Rectal smooth muscle tissue (tissue), 1 donor: ENCODE measurements at regions not wholly inside any gene's neighbourhood (a gene's known extent, or its start where the extent isn't known, plus 50 kb on each side); places are given as distances from the start of the nearest gene placed in this dataset.
"Not testable (repeated sequence)": the region's sequence is repeated elsewhere in the genome, so short reads cannot be mapped to it uniquely, and the experiment has no call there.

ENCODE experiments used
- H3K27ac ChIP-seq: one replicate; pipeline ENCODE4 v1.7.0; 2013; ENCODE audit warnings: low read depth, low read length, inconsistent platforms
- H3K27me3 ChIP-seq: one replicate; pipeline ENCODE4 v1.7.0; 2013; ENCODE audit warnings: low read length; ENCODE audit not compliant: control insufficient read depth, insufficient read depth
- H3K36me3 ChIP-seq: one replicate; pipeline ENCODE4 v1.7.0; 2013; ENCODE audit warnings: low read length; ENCODE audit not compliant: control insufficient read depth, insufficient read depth
- H3K4me1 ChIP-seq: one replicate; pipeline ENCODE4 v1.7.0; 2013; ENCODE audit warnings: low read length; ENCODE audit not compliant: control insufficient read depth, insufficient read depth
- H3K4me3 ChIP-seq: one replicate; pipeline ENCODE4 v1.7.0; 2013; ENCODE audit warnings: low read length
- H3K9ac ChIP-seq: one replicate; pipeline ENCODE4 v1.7.0; 2013; ENCODE audit warnings: low read length

- not testable (repeated sequence) for H3K4me3 ChIP-seq, H3K9ac ChIP-seq, H3K27ac ChIP-seq, H3K36me3 ChIP-seq, H3K4me1 ChIP-seq, H3K27me3 ChIP-seq
These were observed 394.0 kb upstream of the SLC10A2 start for GRCh38 chr13:103460246-103460645.

GRCh38 chr13:103457050-103457449, 390.8 kb upstream of the SLC10A2 start:
- not testable (repeated sequence) for H3K36me3 ChIP-seq, H3K4me3 ChIP-seq, H3K4me1 ChIP-seq, H3K9ac ChIP-seq, H3K27me3 ChIP-seq, H3K27ac ChIP-seq

- no peaks in the 10 kb centered on the region for H3K27me3 ChIP-seq
- no peaks in the 10 kb centered on the region for H3K36me3 ChIP-seq
- no peak overlapping the region for H3K27ac ChIP-seq
- H3K9ac ChIP-seq = no peak overlapping the region
- no peaks in the 10 kb centered on the region for H3K4me1 ChIP-seq
- H3K4me3 ChIP-seq = no peak overlapping the region
These were observed 385.4 kb upstream of the SLC10A2 start for GRCh38 chr13:103451656-103452055.

- no peaks in the 10 kb centered on the region for H3K36me3 ChIP-seq
- H3K27ac ChIP-seq = no peak overlapping the region
- no peak overlapping the region for H3K9ac ChIP-seq
- no peaks in the 10 kb centered on the region for H3K4me1 ChIP-seq
- no peak overlapping the region for H3K4me3 ChIP-seq
- H3K27me3 ChIP-seq = no peaks in the 10 kb centered on the region
These were observed 377.4 kb upstream of the SLC10A2 start for GRCh38 chr13:103443604-103444003.

- Histone ChIP-seq H3K4me1 (no peaks in the 10 kb centered on the region), H3K36me3 (no peaks in the 10 kb centered on the region), H3K27ac (no peak overlapping the region), H3K9ac (no peak overlapping the region), H3K27me3 (no peaks in the 10 kb centered on the region), H3K4me3 (no peak overlapping the region)
These were observed 371.4 kb upstream of the SLC10A2 start for GRCh38 chr13:103437651-103438050.

GRCh38 chr13:103436057-103436654, 369.9 kb upstream of the SLC10A2 start:
- no peaks in the 10 kb centered on the region for H3K27me3 ChIP-seq
- no peak overlapping the region for H3K4me3 ChIP-seq
- no peak overlapping the region for H3K27ac ChIP-seq
- no peaks in the 10 kb centered on the region for H3K36me3 ChIP-seq
- H3K4me1 ChIP-seq = no peaks in the 10 kb centered on the region
- H3K9ac ChIP-seq = no peak overlapping the region

- Histone ChIP-seq H3K27me3 (no peaks in the 10 kb centered on the region), H3K36me3 (no peaks in the 10 kb centered on the region), H3K4me3 (no peak overlapping the region), H3K27ac (no peak overlapping the region), H3K9ac (no peak overlapping the region), H3K4me1 (no peaks in the 10 kb centered on the region)
These were observed 365.6 kb upstream of the SLC10A2 start for GRCh38 chr13:103431856-103432255.

GRCh38 chr13:103430368-103430767, 364.2 kb upstream of the SLC10A2 start:
- Histone ChIP-seq H3K27me3 (no peaks in the 10 kb centered on the region), H3K9ac (no peak overlapping the region), H3K27ac (no peak overlapping the region), H3K4me1 (no peaks in the 10 kb centered on the region), H3K36me3 (no peaks in the 10 kb centered on the region), H3K4me3 (no peak overlapping the region)

- no peaks in the 10 kb centered on the region for H3K27me3 ChIP-seq
- no peaks in the 10 kb centered on the region for H3K36me3 ChIP-seq
- no peaks in the 10 kb centered on the region for H3K4me1 ChIP-seq
- H3K9ac ChIP-seq = no peak overlapping the region
- H3K27ac ChIP-seq = no peak overlapping the region
- no peak overlapping the region for H3K4me3 ChIP-seq
These were observed 343.8 kb upstream of the SLC10A2 start for GRCh38 chr13:103410002-103410401.

GRCh38 chr13:103406967-103407366, 340.8 kb upstream of the SLC10A2 start:
- Histone ChIP-seq H3K27ac (no peak overlapping the region), H3K4me3 (no peak overlapping the region), H3K27me3 (no peaks in the 10 kb centered on the region), H3K9ac (no peak overlapping the region), H3K4me1 (no peaks in the 10 kb centered on the region), H3K36me3 (no peaks in the 10 kb centered on the region)

- no peak overlapping the region for H3K4me3 ChIP-seq
- H3K9ac ChIP-seq = no peak overlapping the region
- H3K27ac ChIP-seq = no peak overlapping the region
- H3K36me3 ChIP-seq = no peaks in the 10 kb centered on the region
- H3K27me3 ChIP-seq = no peaks in the 10 kb centered on the region
- no peaks in the 10 kb centered on the region for H3K4me1 ChIP-seq
These were observed 339.1 kb upstream of the SLC10A2 start for GRCh38 chr13:103405297-103405696.

GRCh38 chr13:103403814-103404213, 337.6 kb upstream of the SLC10A2 start:
- Histone ChIP-seq H3K36me3 (no peaks in the 10 kb centered on the region), H3K9ac (no peak overlapping the region), H3K4me3 (no peak overlapping the region), H3K4me1 (no peaks in the 10 kb centered on the region), H3K27me3 (no peaks in the 10 kb centered on the region), H3K27ac (no peak overlapping the region)

GRCh38 chr13:103403148-103403740, 337.0 kb upstream of the SLC10A2 start:
- no peaks in the 10 kb centered on the region for H3K27me3 ChIP-seq
- no peak overlapping the region for H3K9ac ChIP-seq
- H3K27ac ChIP-seq = no peak overlapping the region
- H3K36me3 ChIP-seq = no peaks in the 10 kb centered on the region
- no peak overlapping the region for H3K4me3 ChIP-seq
- no peaks in the 10 kb centered on the region for H3K4me1 ChIP-seq
